SJSA1 (cell line): ENCODE measurements at regions not wholly inside any gene's neighbourhood (a gene's known extent, or its start where the extent isn't known, plus 50 kb on each side); places are given as distances from the start of the nearest gene placed in this dataset.

ENCODE experiments used
- DNase-seq, 2 experiments: peaks; one replicate each; pipeline ENCODE4 v3.0.0-alpha.2; 2015 to 2020; ENCODE audit warnings: low spot score in 2 of 2, low read depth in 1 of 2
- H3K27ac ChIP-seq: fragments of 250-450 bp; sonication (Bioruptor Pico); 2 replicates; pipeline ENCODE4 v1.5.1; 2020; ENCODE audit warnings: mild to moderate bottlenecking, moderate library complexity
- H3K27me3 ChIP-seq: fragments of 250-450 bp; sonication (Bioruptor Pico); replicated peaks from 2 replicates; pipeline ENCODE4 v1.5.1; 2020; ENCODE audit warnings: mild to moderate bottlenecking, moderate library complexity
- H3K36me3 ChIP-seq: fragments of 250-450 bp; sonication (Bioruptor Pico); 2 replicates; pipeline ENCODE4 v1.5.1; 2020; ENCODE audit warnings: mild to moderate bottlenecking
- H3K4me1 ChIP-seq: fragments of 250-450 bp; sonication (Bioruptor Pico); replicated peaks from 2 replicates; pipeline ENCODE4 v1.6.1; 2021; ENCODE audit warnings: mild to moderate bottlenecking
- H3K4me3 ChIP-seq: fragments of 250-450 bp; sonication (Bioruptor Pico); 2 replicates; pipeline ENCODE4 v1.5.1; 2020; ENCODE audit warnings: mild to moderate bottlenecking
- H3K9me3 ChIP-seq: fragments of 250-450 bp; sonication (Bioruptor Pico); replicated peaks from 2 replicates; pipeline ENCODE4 v1.5.1; 2020; ENCODE audit warnings: mild to moderate bottlenecking

GRCh38 chr1:80659161-80659560 lies 1141.6 kb upstream of the ADGRL2 start:
- no peak overlapping the region for H3K27ac ChIP-seq
- no peaks in the 10 kb centered on the region for H3K36me3 ChIP-seq
- no peaks in the 10 kb centered on the region for H3K4me1 ChIP-seq
- no peak for DNase-seq
- H3K9me3 ChIP-seq, result no peaks in the 10 kb centered on the region
- no peaks in the 10 kb centered on the region for H3K27me3 ChIP-seq
- no peak overlapping the region for H3K4me3 ChIP-seq

GRCh38 chr1:80657707-80658106 lies 1143.0 kb upstream of the ADGRL2 start:
- no peak for DNase-seq
- Histone ChIP-seq H3K4me1 (no peaks in the 10 kb centered on the region), H3K36me3 (no peaks in the 10 kb centered on the region), H3K9me3 (no peaks in the 10 kb centered on the region), H3K27me3 (no peaks in the 10 kb centered on the region), H3K27ac (no peak overlapping the region), H3K4me3 (no peak overlapping the region)

- Histone ChIP-seq H3K4me3 (no peak overlapping the region), H3K27me3 (no peaks in the 10 kb centered on the region), H3K27ac (no peak overlapping the region), H3K36me3 (no peaks in the 10 kb centered on the region), H3K4me1 (no peaks in the 10 kb centered on the region), H3K9me3 (no peaks in the 10 kb centered on the region)
- DNase-seq, result no peak
These were observed 1143.6 kb upstream of the ADGRL2 start for GRCh38 chr1:80657044-80657643.

GRCh38 chr1:80656641-80657040 lies 1144.1 kb upstream of the ADGRL2 start:
- no peaks in the 10 kb centered on the region for H3K27me3 ChIP-seq
- H3K4me3 ChIP-seq, result no peak overlapping the region
- no peaks in the 10 kb centered on the region for H3K36me3 ChIP-seq
- no peaks in the 10 kb centered on the region for H3K9me3 ChIP-seq
- H3K27ac ChIP-seq, result no peak overlapping the region
- DNase-seq, result no peak
- no peaks in the 10 kb centered on the region for H3K4me1 ChIP-seq

- no peak for DNase-seq
- Histone ChIP-seq H3K36me3 (no peaks in the 10 kb centered on the region), H3K27me3 (no peaks in the 10 kb centered on the region)
These were observed 1144.6 kb upstream of the ADGRL2 start for GRCh38 chr1:80656014-80656636.

GRCh38 chr1:80646053-80646452 lies 1154.7 kb upstream of the ADGRL2 start:
- Histone ChIP-seq H3K36me3 (no peaks in the 10 kb centered on the region), H3K4me3 (no peak overlapping the region), H3K27me3 (no peaks in the 10 kb centered on the region), H3K27ac (no peak overlapping the region), H3K9me3 (no peaks in the 10 kb centered on the region), H3K4me1 (no peaks in the 10 kb centered on the region)
- DNase-seq, result no peak

More at GRCh38 chr1:80656014-80656636, 1144.6 kb upstream of the ADGRL2 start:
- H3K9me3 ChIP-seq, result no peaks in the 10 kb centered on the region
- no peak overlapping the region for H3K27ac ChIP-seq
- H3K4me3 ChIP-seq, result no peak overlapping the region
- H3K4me1 ChIP-seq, result no peaks in the 10 kb centered on the region

GRCh38 chr1:80645621-80646020 lies 1155.1 kb upstream of the ADGRL2 start:
- Histone ChIP-seq H3K36me3 (no peaks in the 10 kb centered on the region), H3K9me3 (no peaks in the 10 kb centered on the region), H3K4me1 (no peaks in the 10 kb centered on the region), H3K4me3 (no peak overlapping the region), H3K27me3 (no peaks in the 10 kb centered on the region), H3K27ac (no peak overlapping the region)
- DNase-seq, result no peak

- Histone ChIP-seq H3K36me3 (no peaks in the 10 kb centered on the region), H3K4me1 (no peaks in the 10 kb centered on the region), H3K4me3 (no peak overlapping the region), H3K27me3 (no peaks in the 10 kb centered on the region), H3K9me3 (no peaks in the 10 kb centered on the region), H3K27ac (no peak overlapping the region)
- no peak for DNase-seq
These were observed 1159.8 kb upstream of the ADGRL2 start for GRCh38 chr1:80640978-80641377.

- Histone ChIP-seq H3K4me1 (no peaks in the 10 kb centered on the region), H3K27ac (no peak overlapping the region), H3K27me3 (no peaks in the 10 kb centered on the region), H3K9me3 (no peaks in the 10 kb centered on the region), H3K36me3 (no peaks in the 10 kb centered on the region), H3K4me3 (no peak overlapping the region)
- DNase-seq, result no peak
These were observed 1160.8 kb upstream of the ADGRL2 start for GRCh38 chr1:80639777-80640533.

- H3K27ac ChIP-seq, result no peak overlapping the region
- no peak overlapping the region for H3K4me3 ChIP-seq
- H3K4me1 ChIP-seq, result no peaks in the 10 kb centered on the region
- no peaks in the 10 kb centered on the region for H3K36me3 ChIP-seq
- no peak for DNase-seq
- H3K27me3 ChIP-seq, result no peaks in the 10 kb centered on the region
- no peaks in the 10 kb centered on the region for H3K9me3 ChIP-seq
These were observed 1166.6 kb upstream of the ADGRL2 start for GRCh38 chr1:80633947-80634706.

- H3K9me3 ChIP-seq, result 0 out of 2 replicates have a peak, but pooled peaks cover 2% of the 10 kb centered on the region
- no peak overlapping the region for H3K27ac ChIP-seq
- H3K4me1 ChIP-seq, result no peaks in the 10 kb centered on the region
- H3K4me3 ChIP-seq, result no peak overlapping the region
- DNase-seq, result no peak
- H3K36me3 ChIP-seq, result no peaks in the 10 kb centered on the region
- no peaks in the 10 kb centered on the region for H3K27me3 ChIP-seq
These were observed 1168.5 kb upstream of the ADGRL2 start for GRCh38 chr1:80632284-80632683.

GRCh38 chr1:80629304-80629837 lies 1171.4 kb upstream of the ADGRL2 start:
- no peak for DNase-seq
- no peaks in the 10 kb centered on the region for H3K36me3 ChIP-seq
- no peak overlapping the region for H3K27ac ChIP-seq
- H3K4me3 ChIP-seq, result no peak overlapping the region
- H3K9me3 ChIP-seq, result 0 out of 2 replicates have a peak, but pooled peaks cover 2% of the 10 kb centered on the region
- no peaks in the 10 kb centered on the region for H3K4me1 ChIP-seq
- no peaks in the 10 kb centered on the region for H3K27me3 ChIP-seq

GRCh38 chr1:80624682-80625081 lies 1176.1 kb upstream of the ADGRL2 start:
- Histone ChIP-seq H3K9me3 (0 out of 2 replicates have a peak, but pooled peaks cover 2% of the 10 kb centered on the region), H3K4me3 (no peak overlapping the region), H3K27me3 (no peaks in the 10 kb centered on the region), H3K36me3 (no peaks in the 10 kb centered on the region), H3K27ac (no peak overlapping the region), H3K4me1 (no peaks in the 10 kb centered on the region)
- no peak for DNase-seq
